ENCODE measurements at regions not wholly inside any gene's neighbourhood (a gene's known extent, or its start where the extent isn't known, plus 50 kb on each side); places are given as distances from the start of the nearest gene placed in this dataset.
A peak's percentile ranks its signal among the peaks of the same experiment; 100 is the strongest.

GRCh38 chr13:109629737-109630136 lies 156.6 kb downstream of the IRS2 start:
- Histone ChIP-seq H3K9ac (ENCODE audit: low read depth, low read length) (no peak overlapping the region), H2AFZ (replicated peaks; ENCODE audit: low read length, poor library complexity) (no peak overlapping the region), H3K56ac (ENCODE audit: extremely low read depth, insufficient read depth, low read length) (no peak overlapping the region), H2BK5ac (ENCODE audit: low read depth, low read length, poor library complexity, severe bottlenecking) (no peak overlapping the region), H3K9me1 (ENCODE audit: insufficient read depth, low read length) (peaks cover 14% of the 10 kb centered on the region), H3K4me1 (ENCODE audit: control insufficient read depth, insufficient read depth, low read length) (peaks cover 9% of the 10 kb centered on the region), H3K23ac (ENCODE audit: low read depth, low read length) (no peak overlapping the region), H2AK9ac (replicated peaks; ENCODE audit: low read depth, low read length, poor library complexity) (no peak overlapping the region), H2AK5ac (ENCODE audit: low read depth, low read length) (no peak overlapping the region), H3K4me3 (ENCODE audit: insufficient read depth, low read depth, low read length) (no peak overlapping the region), H3K36me3 (ENCODE audit: control insufficient read depth, insufficient read depth, low read length) (no peaks in the 10 kb centered on the region), H3K18ac (ENCODE audit: low read depth, low read length) (no peak overlapping the region; the same call in 1 of the 2 replicates), H3K14ac (replicated peaks; ENCODE audit: low read depth, low read length) (0 out of 2 replicates have a peak overlapping the region, but pooled peaks have one; percentile 26), H4K91ac (ENCODE audit: insufficient read depth, low read depth, low read length) (no peak overlapping the region), H3K27me3 (ENCODE audit: control insufficient read depth, insufficient read depth, low read length) (peaks cover 7% of the 10 kb centered on the region), H3K27ac (ENCODE audit: insufficient read depth, low read length) (no peak overlapping the region), H4K20me1 (ENCODE audit: insufficient read depth, low read length) (no peaks in the 10 kb centered on the region), H3K9me3 (ENCODE audit: control insufficient read depth, insufficient read depth, low read length) (no peaks in the 10 kb centered on the region), H2BK20ac (ENCODE audit: low read depth, low read length) (no peak overlapping the region; the same call in 1 of the 2 replicates), H2BK15ac (ENCODE audit: low read depth, low read length) (no peak overlapping the region), H4K8ac (ENCODE audit: low read depth in 2 of 2, low read length in 2 of 2) (peak overlapping the region in 1 of 2 experiments; percentile 9; a peak in 1 of 4 replicates), H3K79me1 (ENCODE audit: low read depth in 1 of 2, low read length in 2 of 2) (no peaks in the 10 kb centered on the region), H3K4ac (ENCODE audit: low read depth, low read length) (peak overlapping the region; percentile 43; the same call in 1 of the 2 replicates), H4K5ac (ENCODE audit: low read depth, low read length) (no peak overlapping the region), H3K4me2 (ENCODE audit: low read depth, low read length) (no peak overlapping the region; the same call in 1 of the 2 replicates), H2BK120ac (ENCODE audit: low read depth, low read length) (no peak overlapping the region)
- no peak for DNase-seq
- in situ Hi-C loops (cut with MboI; ENCODE audit: low sequenced_read_pairs): no loop called here
- no CpG with 5 or more reads among the region's 3 CpGs for WGBS, 2 experiments (ENCODE audit: extremely low coverage in 2 of 2, insufficient read length in 1 of 2)
- no peak for ATAC-seq (ENCODE audit: low read depth)
- BruUV-seq (replicated peaks): no TSS peak
- ChIA-PET POLR2A (ENCODE audit: unreplicated experiment) (no interaction called here), CTCF (no interaction called here)
- no peak for TF ChIP-seq SMC3 (IDR thresholded peaks at IDR 0.05; ENCODE audit: low read depth, low read length)
- no peak for TF ChIP-seq MXI1 (IDR thresholded peaks at IDR 0.05; ENCODE audit: borderline replicate concordance, low read depth, low read length)
- TF ChIP-seq FOS (IDR thresholded peaks at IDR 0.05; ENCODE audit: low read depth, low read length): no peak
- no peak for TF ChIP-seq BHLHE40 (IDR thresholded peaks at IDR 0.05; ENCODE audit: low read depth, low read length)
- TF ChIP-seq RAD21 (IDR thresholded peaks at IDR 0.05; ENCODE audit: low read length): no peak
- TF ChIP-seq ELK1 (IDR thresholded peaks at IDR 0.05; ENCODE audit: borderline replicate concordance, low read depth, low read length): no peak
- no peak for TF ChIP-seq RCOR1 (IDR thresholded peaks at IDR 0.05; ENCODE audit: insufficient replicate concordance, low read length)
- no peak for TF ChIP-seq MAZ (IDR thresholded peaks at IDR 0.05; ENCODE audit: borderline replicate concordance, low read depth, low read length)
- TF ChIP-seq NFE2L2 (IDR thresholded peaks at IDR 0.05; ENCODE audit: low read depth, low read length): no peak
- no peak for TF ChIP-seq POLR2A (IDR thresholded peaks at IDR 0.05; ENCODE audit: low read depth, low read length)
- no peak for TF ChIP-seq CHD1 (IDR thresholded peaks at IDR 0.05; ENCODE audit: low read depth, low read length)
- no peak for TF ChIP-seq MAFK (IDR thresholded peaks at IDR 0.05; ENCODE audit: low read depth, low read length)
- TF ChIP-seq, protein P1, sequence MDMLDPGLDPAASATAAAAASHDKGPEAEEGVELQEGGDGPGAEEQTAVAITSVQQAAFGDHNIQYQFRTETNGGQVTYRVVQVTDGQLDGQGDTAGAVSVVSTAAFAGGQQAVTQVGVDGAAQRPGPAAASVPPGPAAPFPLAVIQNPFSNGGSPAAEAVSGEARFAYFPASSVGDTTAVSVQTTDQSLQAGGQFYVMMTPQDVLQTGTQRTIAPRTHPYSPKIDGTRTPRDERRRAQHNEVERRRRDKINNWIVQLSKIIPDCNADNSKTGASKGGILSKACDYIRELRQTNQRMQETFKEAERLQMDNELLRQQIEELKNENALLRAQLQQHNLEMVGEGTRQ (IDR thresholded peaks at IDR 0.05; ENCODE audit: low read depth, low read length): no peak
- no peak for TF ChIP-seq RFX5 (IDR thresholded peaks at IDR 0.05; ENCODE audit: low read depth, low read length)
- no peak for TF ChIP-seq CEBPB (IDR thresholded peaks at IDR 0.05; ENCODE audit: low read depth, low read length)
- TF ChIP-seq CTCF (conservative IDR thresholded peaks at IDR 0.05; ENCODE audit: low read depth, low read length): no peak
- dilution Hi-C loops (cut with HindIII; ENCODE audit: low sequenced_read_pairs, unreplicated experiment): no loop called here
- intact Hi-C loops (cut with micrococcal nuclease): loop anchor here (10.0 kb wide), 1 partner anchor 235 kb away; no protein-coding TSS in a partner anchor

Measured in IMR-90 (cell line).